Choroid plexus epithelial cell (primary cell): ENCODE measurements at regions not wholly inside any gene's neighbourhood (a gene's known extent, or its start where the extent isn't known, plus 50 kb on each side); places are given as distances from the start of the nearest gene placed in this dataset.
"Not testable (repeated sequence)": the region's sequence is repeated elsewhere in the genome, so short reads cannot be mapped to it uniquely, and the experiment has no call there.

Experiments
- DNase-seq: peaks from one replicate; pipeline ENCODE4 v3.0.0-alpha.2; 2010; ENCODE audit warnings: low read depth
- H3K4me3 ChIP-seq: 2 replicates; pipeline ENCODE4 v1.5.1; 2011; ENCODE audit warnings: low read depth, mild to moderate bottlenecking, control low read depth, low read length, moderate library complexity
- TF ChIP-seq, protein P1 (sequence below): conservative IDR thresholded peaks from 2 replicates; pipeline ENCODE4 v1.5.1; 2011; ENCODE audit warnings: low read depth, mild to moderate bottlenecking, control low read depth, inconsistent platforms, low read length, moderate library complexity

DNA sequence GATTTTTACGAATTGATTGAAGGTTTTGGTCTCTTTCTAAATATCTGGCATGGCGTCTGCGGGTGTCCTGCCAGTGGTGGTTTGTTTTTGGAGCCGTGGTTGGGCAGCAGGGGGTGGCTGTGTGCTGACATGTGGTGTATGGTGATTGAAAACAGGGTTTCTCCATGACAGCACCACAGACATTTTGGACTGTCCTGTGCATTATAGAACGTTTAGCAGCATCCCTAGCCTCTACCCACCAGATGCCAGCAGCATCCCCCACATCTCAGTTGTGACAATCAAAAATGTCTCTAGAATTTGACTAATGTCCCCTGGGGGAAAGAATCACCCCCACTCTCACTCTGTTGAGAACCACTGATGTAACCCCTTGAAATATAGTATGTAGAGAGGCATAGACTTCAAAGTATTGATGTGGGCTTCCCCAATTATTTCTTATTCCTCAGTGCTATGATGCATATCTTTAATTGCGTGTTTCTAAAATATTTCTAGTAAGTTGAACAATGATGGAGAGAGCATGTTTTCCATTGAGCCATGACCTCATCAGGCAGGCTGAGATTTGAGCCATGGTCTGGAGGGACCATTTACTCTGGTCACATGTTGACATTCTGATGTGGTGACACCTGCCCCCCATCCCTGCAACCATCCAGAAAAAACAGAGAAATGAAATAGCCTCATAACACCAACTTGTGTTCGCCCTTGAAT lies 77.4 kb upstream of the MID1 start:
- no peak overlapping the region for H3K4me3 ChIP-seq
- TF ChIP-seq, protein P1, sequence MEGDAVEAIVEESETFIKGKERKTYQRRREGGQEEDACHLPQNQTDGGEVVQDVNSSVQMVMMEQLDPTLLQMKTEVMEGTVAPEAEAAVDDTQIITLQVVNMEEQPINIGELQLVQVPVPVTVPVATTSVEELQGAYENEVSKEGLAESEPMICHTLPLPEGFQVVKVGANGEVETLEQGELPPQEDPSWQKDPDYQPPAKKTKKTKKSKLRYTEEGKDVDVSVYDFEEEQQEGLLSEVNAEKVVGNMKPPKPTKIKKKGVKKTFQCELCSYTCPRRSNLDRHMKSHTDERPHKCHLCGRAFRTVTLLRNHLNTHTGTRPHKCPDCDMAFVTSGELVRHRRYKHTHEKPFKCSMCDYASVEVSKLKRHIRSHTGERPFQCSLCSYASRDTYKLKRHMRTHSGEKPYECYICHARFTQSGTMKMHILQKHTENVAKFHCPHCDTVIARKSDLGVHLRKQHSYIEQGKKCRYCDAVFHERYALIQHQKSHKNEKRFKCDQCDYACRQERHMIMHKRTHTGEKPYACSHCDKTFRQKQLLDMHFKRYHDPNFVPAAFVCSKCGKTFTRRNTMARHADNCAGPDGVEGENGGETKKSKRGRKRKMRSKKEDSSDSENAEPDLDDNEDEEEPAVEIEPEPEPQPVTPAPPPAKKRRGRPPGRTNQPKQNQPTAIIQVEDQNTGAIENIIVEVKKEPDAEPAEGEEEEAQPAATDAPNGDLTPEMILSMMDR = no peak
- DNase-seq = no peak

DNA sequence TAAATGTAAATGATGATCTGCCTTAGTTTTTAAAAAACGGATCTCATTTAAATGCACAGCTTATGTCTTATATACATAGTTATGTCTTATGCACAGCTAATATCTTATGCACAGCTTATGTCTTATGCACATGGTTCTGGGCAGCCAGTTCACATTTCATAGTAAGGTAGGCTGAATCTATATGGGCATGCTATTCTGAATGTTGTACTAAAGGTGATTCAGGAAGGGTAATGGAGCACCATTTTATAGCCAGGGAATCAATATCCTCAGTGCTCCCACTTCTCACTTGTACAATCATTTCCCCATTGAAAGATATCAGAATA lies 77.9 kb upstream of the MID1 start:
- H3K4me3 ChIP-seq = no peak overlapping the region
- no peak for DNase-seq
- TF ChIP-seq, protein P1 = no peak

DNA sequence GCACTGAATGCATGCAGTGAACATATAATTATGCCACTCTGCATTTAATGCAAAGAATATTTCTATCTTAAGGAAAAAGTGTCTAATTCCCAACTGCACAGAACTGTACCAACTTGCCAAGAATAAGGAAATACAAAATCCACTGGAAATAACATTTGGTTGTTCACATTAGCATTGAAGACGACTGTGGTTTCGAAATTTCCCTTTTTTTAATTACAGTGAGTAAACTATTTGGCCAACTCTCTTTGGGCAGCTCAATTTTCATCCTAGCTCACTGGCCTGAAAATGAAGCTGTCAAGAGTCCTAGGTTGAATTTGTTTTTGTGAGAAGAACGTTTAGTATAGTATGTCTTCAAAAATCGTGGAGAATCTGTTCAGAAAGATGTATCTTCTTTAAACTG lies 81.6 kb upstream of the MID1 start:
- TF ChIP-seq, protein P1 = no peak
- no peak overlapping the region for H3K4me3 ChIP-seq
- DNase-seq = no peak

DNA sequence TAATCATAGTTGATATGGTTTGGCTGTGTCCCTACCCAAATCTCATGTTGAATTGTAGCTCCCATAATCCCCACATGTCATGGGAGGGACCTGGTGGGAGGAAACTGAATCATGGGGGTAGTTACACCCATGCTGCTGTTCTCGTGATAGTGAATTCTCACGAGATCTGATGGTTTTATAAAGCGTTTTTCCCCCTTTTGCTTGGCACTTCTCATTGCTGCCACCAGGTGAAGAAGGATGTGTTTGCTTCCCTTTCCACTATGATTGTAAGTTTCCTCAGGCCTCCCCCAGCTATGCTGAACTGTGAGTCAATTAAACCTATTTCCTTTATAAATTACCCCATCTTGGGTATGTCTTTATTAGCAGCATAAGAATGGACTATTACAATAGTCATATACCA lies 86.0 kb upstream of the MID1 start:
- DNase-seq, H3K4me3 ChIP-seq: not testable (repeated sequence)
- TF ChIP-seq, protein P1 = peak; percentile 20

DNA sequence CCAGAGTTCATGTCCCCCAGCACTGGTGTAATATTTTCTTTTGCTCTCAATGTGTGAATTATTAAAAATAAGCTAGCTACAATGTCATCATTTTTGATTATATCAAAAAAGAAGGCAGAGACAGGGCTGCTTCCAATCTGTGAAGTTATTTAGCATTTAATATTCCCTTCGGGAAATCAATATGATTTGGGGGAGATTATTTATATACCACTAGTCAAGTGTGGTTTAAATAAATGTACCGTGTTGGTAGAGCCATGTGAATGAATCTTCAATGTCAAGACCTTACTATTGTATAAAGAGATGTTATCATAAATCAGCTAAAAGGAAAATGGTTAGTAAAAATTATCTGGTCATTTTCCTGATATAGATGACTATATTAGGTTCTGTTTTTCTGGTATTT lies 87.4 kb upstream of the MID1 start:
- no peak for DNase-seq
- TF ChIP-seq, protein P1 = no peak
- H3K4me3 ChIP-seq = no peak overlapping the region

DNA sequence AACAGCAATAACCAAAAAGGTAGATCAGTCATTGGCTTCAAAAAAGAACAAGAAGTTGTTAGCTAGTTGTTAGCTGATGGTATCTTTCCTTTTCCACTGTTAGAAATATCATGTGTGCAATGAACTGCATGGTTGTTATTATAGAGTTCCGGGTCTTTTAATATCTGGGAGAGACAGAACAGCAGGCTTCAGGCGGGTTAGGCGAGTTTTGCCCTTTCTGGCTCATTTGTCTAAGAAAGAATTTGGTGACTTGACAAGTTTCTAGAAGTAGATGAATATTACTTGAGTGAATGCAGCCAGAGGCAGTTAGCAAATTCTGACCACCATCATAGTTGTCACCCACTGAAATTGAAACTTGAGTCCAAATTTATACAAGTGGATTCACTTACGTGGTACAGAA lies 88.9 kb upstream of the MID1 start:
- H3K4me3 ChIP-seq = no peak overlapping the region
- DNase-seq = peak; percentile 6

DNA sequence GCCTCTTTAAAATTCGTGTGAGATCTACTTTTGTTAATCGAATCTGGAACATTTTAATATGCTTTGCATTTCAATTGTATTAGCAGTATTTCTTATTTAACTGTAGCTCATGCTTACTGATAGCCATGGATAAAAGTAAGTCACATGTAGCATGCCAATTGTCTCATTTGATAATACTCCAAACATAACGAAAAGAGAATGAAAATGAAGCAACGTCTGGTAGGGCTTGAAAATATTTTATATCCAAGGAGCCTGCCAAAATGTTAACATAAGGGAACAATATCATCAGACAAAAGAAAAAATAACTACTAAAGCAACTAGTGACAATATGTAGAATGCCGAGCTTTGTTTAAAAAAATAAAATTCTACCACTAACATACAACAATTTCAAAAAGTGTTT lies 94.1 kb upstream of the MID1 start:
- TF ChIP-seq, protein P1 = no peak
- no peak overlapping the region for H3K4me3 ChIP-seq
- DNase-seq = no peak

More for the DNA sequence above, 88.9 kb upstream of the MID1 start:
- TF ChIP-seq, protein P1 = no peak
